ENCODE measurements at regions not wholly inside any gene's neighbourhood (a gene's known extent, or its start where the extent isn't known, plus 50 kb on each side); places are given as distances from the start of the nearest gene placed in this dataset.

GRCh38 chr12:124478985-124479645, 88.3 kb downstream of the NCOR2 start:
- Histone ChIP-seq H3K9me3 (no peaks in the 10 kb centered on the region), H3K36me3 (ENCODE audit: low read depth, missing control alignments) (no peaks in the 10 kb centered on the region), H3K27ac (no peak overlapping the region), H3K27me3 (no peaks in the 10 kb centered on the region), H3K4me3 (no peak overlapping the region), H3K4me1 (peaks cover 37% of the 10 kb centered on the region)
- intact Hi-C loops (cut with DNase I; ENCODE audit: low total_unique reads): no loop called here
- DNase-seq: no peak
- WGBS, 2 donors: 81 to 89% methylated on average over 39 to 42 of the region's 42 CpGs
- TF ChIP-seq POLR2A (IDR thresholded peaks at IDR 0.05): no peak
- TF ChIP-seq, protein P1, sequence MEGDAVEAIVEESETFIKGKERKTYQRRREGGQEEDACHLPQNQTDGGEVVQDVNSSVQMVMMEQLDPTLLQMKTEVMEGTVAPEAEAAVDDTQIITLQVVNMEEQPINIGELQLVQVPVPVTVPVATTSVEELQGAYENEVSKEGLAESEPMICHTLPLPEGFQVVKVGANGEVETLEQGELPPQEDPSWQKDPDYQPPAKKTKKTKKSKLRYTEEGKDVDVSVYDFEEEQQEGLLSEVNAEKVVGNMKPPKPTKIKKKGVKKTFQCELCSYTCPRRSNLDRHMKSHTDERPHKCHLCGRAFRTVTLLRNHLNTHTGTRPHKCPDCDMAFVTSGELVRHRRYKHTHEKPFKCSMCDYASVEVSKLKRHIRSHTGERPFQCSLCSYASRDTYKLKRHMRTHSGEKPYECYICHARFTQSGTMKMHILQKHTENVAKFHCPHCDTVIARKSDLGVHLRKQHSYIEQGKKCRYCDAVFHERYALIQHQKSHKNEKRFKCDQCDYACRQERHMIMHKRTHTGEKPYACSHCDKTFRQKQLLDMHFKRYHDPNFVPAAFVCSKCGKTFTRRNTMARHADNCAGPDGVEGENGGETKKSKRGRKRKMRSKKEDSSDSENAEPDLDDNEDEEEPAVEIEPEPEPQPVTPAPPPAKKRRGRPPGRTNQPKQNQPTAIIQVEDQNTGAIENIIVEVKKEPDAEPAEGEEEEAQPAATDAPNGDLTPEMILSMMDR (IDR thresholded peaks at IDR 0.05): no peak

DNA sequence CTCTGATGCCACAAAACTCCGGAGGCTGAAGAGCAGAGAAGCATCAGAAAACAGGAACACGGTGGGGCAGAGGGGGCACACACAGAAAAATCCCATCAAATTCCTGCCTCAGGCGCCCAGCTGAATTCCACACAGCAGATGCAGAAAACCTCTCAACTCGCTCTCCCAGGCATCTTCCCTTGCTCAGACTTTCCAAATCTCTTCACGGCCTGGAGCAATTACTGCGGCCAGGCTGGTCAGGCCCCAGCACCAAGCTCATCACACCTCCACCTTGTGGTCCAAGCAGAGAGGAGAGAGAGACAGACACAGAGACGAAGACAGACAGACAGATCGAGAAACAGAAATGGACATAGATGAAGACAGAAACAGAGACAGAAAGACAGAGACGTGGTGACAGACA, 89.0 kb downstream of the NCOR2 start:
- Histone ChIP-seq H3K9me3 (no peaks in the 10 kb centered on the region), H3K4me3 (no peak overlapping the region), H3K27me3 (no peaks in the 10 kb centered on the region), H3K27ac (no peak overlapping the region), H3K4me1 (peaks cover 34% of the 10 kb centered on the region), H3K36me3 (ENCODE audit: low read depth, missing control alignments) (no peaks in the 10 kb centered on the region)
- no peak for DNase-seq
- intact Hi-C loops (cut with DNase I; ENCODE audit: low total_unique reads): no loop called here
- TF ChIP-seq, protein P1 (IDR thresholded peaks at IDR 0.05): no peak
- no peak for TF ChIP-seq POLR2A (IDR thresholded peaks at IDR 0.05)
- 68 to 69% methylated on average over 9 of the region's 9 CpGs for WGBS, 2 donors

- no peaks in the 10 kb centered on the region for H3K36me3 ChIP-seq (ENCODE audit: low read depth, missing control alignments)
- TF ChIP-seq, protein P1 (IDR thresholded peaks at IDR 0.05): no peak
- no peak for TF ChIP-seq POLR2A (IDR thresholded peaks at IDR 0.05)
- no peak overlapping the region for H3K4me3 ChIP-seq
- intact Hi-C loops (cut with DNase I; ENCODE audit: low total_unique reads): no loop called here
- no peak overlapping the region for H3K27ac ChIP-seq
- peaks cover 34% of the 10 kb centered on the region for H3K4me1 ChIP-seq
- DNase-seq: no peak
- no peaks in the 10 kb centered on the region for H3K27me3 ChIP-seq
- no peaks in the 10 kb centered on the region for H3K9me3 ChIP-seq
- WGBS, 2 donors: 79 to 82% methylated on average over 15 of the region's 15 CpGs
These were observed 90.1 kb downstream of the NCOR2 start for GRCh38 chr12:124477107-124477915.

- 91% methylated on average over 10 of the region's 10 CpGs for WGBS, 2 donors
- no peak overlapping the region for H3K4me3 ChIP-seq
- peaks cover 29% of the 10 kb centered on the region for H3K4me1 ChIP-seq
- H3K36me3 ChIP-seq (ENCODE audit: low read depth, missing control alignments): no peaks in the 10 kb centered on the region
- no peak overlapping the region for H3K27ac ChIP-seq
- TF ChIP-seq POLR2A (IDR thresholded peaks at IDR 0.05): no peak
- TF ChIP-seq, protein P1 (IDR thresholded peaks at IDR 0.05): no peak
- intact Hi-C loops (cut with DNase I; ENCODE audit: low total_unique reads): no loop called here
- no peaks in the 10 kb centered on the region for H3K9me3 ChIP-seq
- no peak for DNase-seq
- H3K27me3 ChIP-seq: no peaks in the 10 kb centered on the region
These were observed 91.4 kb downstream of the NCOR2 start for GRCh38 chr12:124476011-124476400.
